ENCODE measurements at regions not wholly inside any gene's neighbourhood (a gene's known extent, or its start where the extent isn't known, plus 50 kb on each side); places are given as distances from the start of the nearest gene placed in this dataset.

- TF ChIP-seq FOXA1 (IDR thresholded peaks at IDR 0.05) (no peak), NFRKB (IDR thresholded peaks at IDR 0.05) (no peak), FOXK2 (IDR thresholded peaks at IDR 0.05) (no peak)
- POLR2A ChIA-PET = no interaction called here
- CTCF ChIA-PET = no interaction called here
- no peak for DNase-seq (ENCODE audit: extremely low spot score)
Measured at GRCh38 chr12:111255261-111255660, 113.6 kb downstream of the PHETA1 start.

DNA sequence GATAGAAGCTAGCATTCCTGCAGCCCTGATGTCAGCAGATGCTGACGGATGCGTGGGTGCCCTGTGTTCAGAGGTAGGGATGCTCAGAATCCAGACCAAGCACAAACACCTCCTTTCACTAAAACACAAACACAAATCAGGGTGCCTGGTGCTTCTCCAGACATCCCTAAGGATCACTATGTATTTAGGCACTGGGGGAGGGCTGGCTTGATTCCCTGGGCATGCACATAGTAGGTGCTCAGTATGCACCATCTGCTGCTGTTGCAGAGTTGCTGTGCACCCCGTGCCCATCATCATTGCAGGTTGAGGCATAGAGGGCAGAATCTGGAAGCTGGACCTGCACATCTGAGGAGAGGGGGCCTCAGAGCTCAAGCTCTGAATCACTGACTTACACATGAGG lies 114.8 kb downstream of the PHETA1 start:
- TF ChIP-seq ZNF384 (IDR thresholded peaks at IDR 0.05) = no peak
- TF ChIP-seq TARDBP (IDR thresholded peaks at IDR 0.05) = no peak
- no peak for TF ChIP-seq SP1 (IDR thresholded peaks at IDR 0.05)
- no peak for TF ChIP-seq BHLHE40 (IDR thresholded peaks at IDR 0.05; ENCODE audit: borderline replicate concordance)
- no peak for TF ChIP-seq FOXA1 (IDR thresholded peaks at IDR 0.05)
- TF ChIP-seq HDGF (IDR thresholded peaks at IDR 0.05; ENCODE audit: borderline replicate concordance) = no peak
- TF ChIP-seq ELF4 (IDR thresholded peaks at IDR 0.05) = no peak
- ChIA-PET POLR2A (no interaction called here), CTCF (no interaction called here)
- DNase-seq (ENCODE audit: extremely low spot score) = no peak

DNA sequence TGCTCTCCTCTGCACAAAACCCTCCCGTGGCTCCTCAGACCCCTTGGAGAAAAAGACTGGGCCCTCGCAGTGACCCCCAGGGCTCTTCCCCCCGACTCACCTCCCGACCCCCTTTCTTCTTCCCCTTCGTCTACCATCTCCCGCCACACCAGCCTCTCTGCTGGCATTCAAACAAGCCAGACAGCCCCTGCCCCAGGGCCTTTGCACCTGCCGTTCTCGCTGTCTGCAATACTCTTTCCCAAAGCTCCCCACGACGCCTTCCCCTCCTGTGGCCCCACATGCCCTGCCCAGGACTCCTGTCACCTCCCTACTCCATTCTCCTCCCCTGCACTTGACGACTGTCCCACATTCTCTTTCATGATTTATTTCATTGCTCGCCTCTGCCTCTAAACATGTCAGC lies 115.7 kb downstream of the PHETA1 start:
- TF ChIP-seq SP1 (IDR thresholded peaks at IDR 0.05) (no peak), NFRKB (IDR thresholded peaks at IDR 0.05) (no peak), SUZ12 (IDR thresholded peaks at IDR 0.05) (no peak), HDGF (IDR thresholded peaks at IDR 0.05; ENCODE audit: borderline replicate concordance) (no peak), FOXA1 (IDR thresholded peaks at IDR 0.05) (no peak), FOXK2 (IDR thresholded peaks at IDR 0.05) (no peak), TARDBP (IDR thresholded peaks at IDR 0.05) (no peak), CTBP1 (IDR thresholded peaks at IDR 0.05; ENCODE audit: borderline replicate concordance) (no peak), LEF1 (IDR thresholded peaks at IDR 0.05; ENCODE audit: borderline replicate concordance) (no peak), BHLHE40 (IDR thresholded peaks at IDR 0.05; ENCODE audit: borderline replicate concordance) (no peak), ARNT (IDR thresholded peaks at IDR 0.05) (no peak), L3MBTL2 (conservative IDR thresholded peaks at IDR 0.05) (no peak)
- TF ChIP-seq, protein P1, sequence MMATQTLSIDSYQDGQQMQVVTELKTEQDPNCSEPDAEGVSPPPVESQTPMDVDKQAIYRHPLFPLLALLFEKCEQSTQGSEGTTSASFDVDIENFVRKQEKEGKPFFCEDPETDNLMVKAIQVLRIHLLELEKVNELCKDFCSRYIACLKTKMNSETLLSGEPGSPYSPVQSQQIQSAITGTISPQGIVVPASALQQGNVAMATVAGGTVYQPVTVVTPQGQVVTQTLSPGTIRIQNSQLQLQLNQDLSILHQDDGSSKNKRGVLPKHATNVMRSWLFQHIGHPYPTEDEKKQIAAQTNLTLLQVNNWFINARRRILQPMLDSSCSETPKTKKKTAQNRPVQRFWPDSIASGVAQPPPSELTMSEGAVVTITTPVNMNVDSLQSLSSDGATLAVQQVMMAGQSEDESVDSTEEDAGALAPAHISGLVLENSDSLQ (IDR thresholded peaks at IDR 0.05) = no peak
- ChIA-PET CTCF (no interaction called here), POLR2A (no interaction called here)
- no peak for DNase-seq (ENCODE audit: extremely low spot score)

GRCh38 chr12:111251787-111252186 lies 117.1 kb downstream of the PHETA1 start:
- ChIA-PET POLR2A (no interaction called here), CTCF (no interaction called here)
- TF ChIP-seq ZNF384 (IDR thresholded peaks at IDR 0.05) = no peak
- TF ChIP-seq SP1 (IDR thresholded peaks at IDR 0.05) = no peak
- no peak for DNase-seq (ENCODE audit: extremely low spot score)

GRCh38 chr12:111251058-111251730 lies 117.7 kb downstream of the PHETA1 start:
- no peak for TF ChIP-seq CTBP1 (IDR thresholded peaks at IDR 0.05; ENCODE audit: borderline replicate concordance)
- TF ChIP-seq BHLHE40 (IDR thresholded peaks at IDR 0.05; ENCODE audit: borderline replicate concordance) = no peak
- TF ChIP-seq L3MBTL2 (conservative IDR thresholded peaks at IDR 0.05) = no peak

GRCh38 chr12:111250251-111250881 lies 118.5 kb downstream of the PHETA1 start:
- ChIA-PET CTCF (interaction anchor here (1.3 kb wide), 1 partner anchor 17 kb away, joined by 4 read pairs; no protein-coding TSS in a partner anchor), POLR2A (no interaction called here)
- TF ChIP-seq L3MBTL2 (conservative IDR thresholded peaks at IDR 0.05) (no peak), SP1 (IDR thresholded peaks at IDR 0.05) (no peak), SUZ12 (IDR thresholded peaks at IDR 0.05) (no peak), ARNT (IDR thresholded peaks at IDR 0.05) (no peak), TARDBP (IDR thresholded peaks at IDR 0.05) (no peak), FOXM1 (IDR thresholded peaks at IDR 0.05; ENCODE audit: borderline replicate concordance) (no peak), LEF1 (IDR thresholded peaks at IDR 0.05; ENCODE audit: borderline replicate concordance) (no peak), HDGF (IDR thresholded peaks at IDR 0.05; ENCODE audit: borderline replicate concordance) (no peak), BHLHE40 (IDR thresholded peaks at IDR 0.05; ENCODE audit: borderline replicate concordance) (no peak), CTBP1 (IDR thresholded peaks at IDR 0.05; ENCODE audit: borderline replicate concordance) (no peak), FOXK2 (IDR thresholded peaks at IDR 0.05) (no peak), FOXA1 (IDR thresholded peaks at IDR 0.05) (no peak), ELF4 (IDR thresholded peaks at IDR 0.05) (no peak), ZNF384 (IDR thresholded peaks at IDR 0.05) (no peak), NFRKB (IDR thresholded peaks at IDR 0.05) (no peak)
- TF ChIP-seq, protein P1 (IDR thresholded peaks at IDR 0.05) = no peak
- no peak for DNase-seq (ENCODE audit: extremely low spot score)

More at GRCh38 chr12:111251058-111251730, 117.7 kb downstream of the PHETA1 start:
- DNase-seq (ENCODE audit: extremely low spot score) = no peak
- POLR2A ChIA-PET = no interaction called here
- CTCF ChIA-PET = no interaction called here

- ChIA-PET CTCF (interaction anchor here (1.3 kb wide), 1 partner anchor 18 kb away, joined by 4 read pairs; no protein-coding TSS in a partner anchor), POLR2A (no interaction called here)
- TF ChIP-seq ELF4 (IDR thresholded peaks at IDR 0.05) = no peak
- TF ChIP-seq, protein P1 (IDR thresholded peaks at IDR 0.05) = no peak
- no peak for TF ChIP-seq SP1 (IDR thresholded peaks at IDR 0.05)
- TF ChIP-seq LEF1 (IDR thresholded peaks at IDR 0.05; ENCODE audit: borderline replicate concordance) = no peak
- TF ChIP-seq CTBP1 (IDR thresholded peaks at IDR 0.05; ENCODE audit: borderline replicate concordance) = no peak
- no peak for TF ChIP-seq BHLHE40 (IDR thresholded peaks at IDR 0.05; ENCODE audit: borderline replicate concordance)
- no peak for TF ChIP-seq SUZ12 (IDR thresholded peaks at IDR 0.05)
- TF ChIP-seq ZNF384 (IDR thresholded peaks at IDR 0.05) = no peak
- TF ChIP-seq FOXK2 (IDR thresholded peaks at IDR 0.05) = no peak
- no peak for TF ChIP-seq HDGF (IDR thresholded peaks at IDR 0.05; ENCODE audit: borderline replicate concordance)
- TF ChIP-seq FOXA1 (IDR thresholded peaks at IDR 0.05) = no peak
- DNase-seq (ENCODE audit: extremely low spot score) = no peak
Measured at GRCh38 chr12:111249757-111250156, 119.1 kb downstream of the PHETA1 start.
